ENCODE measurements at regions not wholly inside any gene's neighbourhood (a gene's known extent, or its start where the extent isn't known, plus 50 kb on each side); places are given as distances from the start of the nearest gene placed in this dataset.

- WGBS, 2 donors: 94 to 96% methylated on average over 1 of the region's 1 CpG
- intact Hi-C loops (cut with DNase I): no loop called here
- H3K36me3 ChIP-seq: no peaks in the 10 kb centered on the region
- no peaks in the 10 kb centered on the region for H3K4me1 ChIP-seq
- TF ChIP-seq POLR2A (IDR thresholded peaks at IDR 0.05) (no peak), CTCF (IDR thresholded peaks at IDR 0.05) (no peak)
- no peaks in the 10 kb centered on the region for H3K9me3 ChIP-seq
- no peaks in the 10 kb centered on the region for H3K27me3 ChIP-seq
- no peak overlapping the region for H3K27ac ChIP-seq
- DNase-seq: no peak
- no peak overlapping the region for H3K4me3 ChIP-seq (replicated peaks in 1 of 3)
These were observed 152.0 kb upstream of the HS3ST3A1 start for GRCh38 chr17:13753771-13754170.

- H3K9me3 ChIP-seq: no peaks in the 10 kb centered on the region
- intact Hi-C loops (cut with DNase I): no loop called here
- H3K36me3 ChIP-seq: no peaks in the 10 kb centered on the region
- H3K4me3 ChIP-seq (replicated peaks in 1 of 3): no peak overlapping the region
- H3K27ac ChIP-seq: no peak overlapping the region
- no peaks in the 10 kb centered on the region for H3K27me3 ChIP-seq
- DNase-seq: no peak
- 48 to 52% methylated on average over 8 of the region's 8 CpGs for WGBS, 2 donors
- TF ChIP-seq POLR2A (IDR thresholded peaks at IDR 0.05) (no peak), CTCF (IDR thresholded peaks at IDR 0.05) (no peak)
- H3K4me1 ChIP-seq: no peaks in the 10 kb centered on the region
These were observed 154.1 kb upstream of the HS3ST3A1 start for GRCh38 chr17:13755851-13756250.

- TF ChIP-seq CTCF (IDR thresholded peaks at IDR 0.05) (no peak), POLR2A (IDR thresholded peaks at IDR 0.05) (no peak)
- DNase-seq: no peak
- intact Hi-C loops (cut with DNase I): no loop called here
- WGBS, 2 donors: 35 to 45% methylated on average over 2 of the region's 2 CpGs
- Histone ChIP-seq H3K9me3 (no peaks in the 10 kb centered on the region), H3K4me1 (no peaks in the 10 kb centered on the region), H3K4me3 (replicated peaks in 1 of 3) (no peak overlapping the region), H3K27ac (no peak overlapping the region), H3K27me3 (no peaks in the 10 kb centered on the region), H3K36me3 (no peaks in the 10 kb centered on the region)
These were observed 155.0 kb upstream of the HS3ST3A1 start for GRCh38 chr17:13756763-13757162.

- Histone ChIP-seq H3K4me1 (no peaks in the 10 kb centered on the region), H3K27me3 (no peaks in the 10 kb centered on the region), H3K4me3 (replicated peaks in 1 of 3) (no peak overlapping the region), H3K36me3 (no peaks in the 10 kb centered on the region), H3K27ac (no peak overlapping the region), H3K9me3 (no peaks in the 10 kb centered on the region)
- DNase-seq: no peak
- TF ChIP-seq CTCF (IDR thresholded peaks at IDR 0.05) (no peak), POLR2A (IDR thresholded peaks at IDR 0.05) (no peak)
- intact Hi-C loops (cut with DNase I): no loop called here
- 68 to 85% methylated on average over 2 of the region's 2 CpGs for WGBS, 2 donors
These were observed 156.1 kb upstream of the HS3ST3A1 start for GRCh38 chr17:13757871-13758270.

- Histone ChIP-seq H3K4me3 (replicated peaks in 1 of 3) (no peak overlapping the region), H3K4me1 (no peaks in the 10 kb centered on the region), H3K27ac (no peak overlapping the region), H3K9me3 (no peaks in the 10 kb centered on the region), H3K27me3 (no peaks in the 10 kb centered on the region), H3K36me3 (no peaks in the 10 kb centered on the region)
- DNase-seq: no peak
- 74 to 82% methylated on average over 6 of the region's 6 CpGs for WGBS, 2 donors
- intact Hi-C loops (cut with DNase I): no loop called here
- TF ChIP-seq POLR2A (IDR thresholded peaks at IDR 0.05) (no peak), CTCF (IDR thresholded peaks at IDR 0.05) (no peak)
These were observed 158.0 kb upstream of the HS3ST3A1 start for GRCh38 chr17:13759518-13760335.

Measured in thyroid gland (tissue), 4 donors.